GM18520 (cell line): ENCODE measurements at regions not wholly inside any gene's neighbourhood (a gene's known extent, or its start where the extent isn't known, plus 50 kb on each side); places are given as distances from the start of the nearest gene placed in this dataset.

Experiments used
- ATAC-seq: cut with Tn5 transposase; IDR thresholded peaks from one replicate; pipeline ENCODE4 v1.9.1; 2021; ENCODE audit not compliant: unreplicated experiment

- no peak for ATAC-seq
Measured at GRCh38 chr12:124096109-124096508, 123.1 kb downstream of the ZNF664 start.

- ATAC-seq = no peak
Measured at GRCh38 chr12:124096869-124097434, 123.9 kb downstream of the ZNF664 start.

- ATAC-seq = no peak
Measured at GRCh38 chr12:124097701-124098100, 124.7 kb downstream of the ZNF664 start.

- ATAC-seq = no peak
Measured at GRCh38 chr12:124098101-124098757, 125.2 kb downstream of the ZNF664 start.

GRCh38 chr12:124098887-124099286 lies 125.9 kb downstream of the ZNF664 start:
- ATAC-seq = no peak

GRCh38 chr12:124099661-124100060 lies 126.6 kb downstream of the ZNF664 start:
- no peak for ATAC-seq

- ATAC-seq = no peak
Measured at GRCh38 chr12:124100572-124101178, 127.7 kb downstream of the ZNF664 start.

- ATAC-seq = no peak
Measured at GRCh38 chr12:124105546-124105945, 132.5 kb downstream of the ZNF664 start.

GRCh38 chr12:124107351-124107750 lies 134.3 kb downstream of the ZNF664 start:
- ATAC-seq = no peak

GRCh38 chr12:124109760-124110159 lies 136.7 kb downstream of the ZNF664 start:
- no peak for ATAC-seq

GRCh38 chr12:124110372-124110883 lies 137.4 kb downstream of the ZNF664 start:
- no peak for ATAC-seq

GRCh38 chr12:124111006-124111405 lies 138.0 kb downstream of the ZNF664 start:
- no peak for ATAC-seq

- ATAC-seq = no peak
Measured at GRCh38 chr12:124114316-124114715, 141.3 kb downstream of the ZNF664 start.

GRCh38 chr12:124115496-124115895 lies 142.5 kb downstream of the ZNF664 start:
- no peak for ATAC-seq

GRCh38 chr12:124115976-124116690 lies 143.1 kb downstream of the ZNF664 start:
- ATAC-seq = no peak

- ATAC-seq = no peak
Measured at GRCh38 chr12:124120739-124121138, 147.7 kb downstream of the ZNF664 start.

GRCh38 chr12:124122722-124123121 lies 149.7 kb downstream of the ZNF664 start:
- no peak for ATAC-seq

- ATAC-seq = no peak
Measured at GRCh38 chr12:124123296-124124000, 150.4 kb downstream of the ZNF664 start.

- peak; percentile 75 for ATAC-seq
Measured at GRCh38 chr12:124125203-124125871, 152.3 kb downstream of the ZNF664 start.

GRCh38 chr12:124126950-124127655 lies 154.1 kb downstream of the ZNF664 start:
- peak; percentile 46 for ATAC-seq
